ENCODE measurements at regions not wholly inside any gene's neighbourhood (a gene's known extent, or its start where the extent isn't known, plus 50 kb on each side); places are given as distances from the start of the nearest gene placed in this dataset.
"Not testable (repeated sequence)": the region's sequence is repeated elsewhere in the genome, so short reads cannot be mapped to it uniquely, and the experiment has no call there.

GRCh38 chr20:40893610-40894236 is 134.9 kb upstream of the TOP1 start:
- H3K4me3 ChIP-seq (ENCODE audit: low read length) = no peak overlapping the region
- no peak for TF ChIP-seq ZNF274 (IDR thresholded peaks at IDR 0.05; ENCODE audit: low read depth, low read length)

- no peak for TF ChIP-seq ZNF274 (IDR thresholded peaks at IDR 0.05; ENCODE audit: low read depth, low read length)
- no peak overlapping the region for H3K4me3 ChIP-seq (ENCODE audit: low read length)
These were observed 134.4 kb upstream of the TOP1 start for GRCh38 chr20:40894237-40894630.

GRCh38 chr20:40895182-40895581 is 133.4 kb upstream of the TOP1 start:
- no peak overlapping the region for H3K4me3 ChIP-seq (ENCODE audit: low read length)
- no peak for TF ChIP-seq ZNF274 (IDR thresholded peaks at IDR 0.05; ENCODE audit: low read depth, low read length)

GRCh38 chr20:40896814-40897700 is 131.6 kb upstream of the TOP1 start:
- no peak overlapping the region for H3K4me3 ChIP-seq (ENCODE audit: low read length)
- TF ChIP-seq ZNF274 (IDR thresholded peaks at IDR 0.05; ENCODE audit: low read depth, low read length) = no peak

- no peak for TF ChIP-seq ZNF274 (IDR thresholded peaks at IDR 0.05; ENCODE audit: low read depth, low read length)
These were observed 129.3 kb upstream of the TOP1 start for GRCh38 chr20:40899344-40899743.

GRCh38 chr20:40900666-40901215 is 127.9 kb upstream of the TOP1 start:
- no peak overlapping the region for H3K4me3 ChIP-seq (ENCODE audit: low read length)
- TF ChIP-seq ZNF274 (IDR thresholded peaks at IDR 0.05; ENCODE audit: low read depth, low read length) = no peak

More at GRCh38 chr20:40899344-40899743, 129.3 kb upstream of the TOP1 start:
- H3K4me3 ChIP-seq (ENCODE audit: low read length) = no peak overlapping the region

- no peak for TF ChIP-seq ZNF274 (IDR thresholded peaks at IDR 0.05; ENCODE audit: low read depth, low read length)
- H3K4me3 ChIP-seq (ENCODE audit: low read length) = no peak overlapping the region
These were observed 126.0 kb upstream of the TOP1 start for GRCh38 chr20:40902661-40903060.

GRCh38 chr20:40908309-40908708 is 120.3 kb upstream of the TOP1 start:
- no peak for TF ChIP-seq ZNF274 (IDR thresholded peaks at IDR 0.05; ENCODE audit: low read depth, low read length)

GRCh38 chr20:40909489-40909888 is 119.1 kb upstream of the TOP1 start:
- H3K4me3 ChIP-seq (ENCODE audit: low read length) = not testable (repeated sequence)

More at GRCh38 chr20:40908309-40908708, 120.3 kb upstream of the TOP1 start:
- H3K4me3 ChIP-seq (ENCODE audit: low read length) = no peak overlapping the region

GRCh38 chr20:40910436-40910835 is 118.2 kb upstream of the TOP1 start:
- not testable (repeated sequence) for H3K4me3 ChIP-seq (ENCODE audit: low read length)

GRCh38 chr20:40911152-40911551 is 117.5 kb upstream of the TOP1 start:
- not testable (repeated sequence) for H3K4me3 ChIP-seq (ENCODE audit: low read length)

GRCh38 chr20:40913224-40914185 is 115.1 kb upstream of the TOP1 start:
- no peak overlapping the region for H3K4me3 ChIP-seq (ENCODE audit: low read length)
- no peak for TF ChIP-seq ZNF274 (IDR thresholded peaks at IDR 0.05; ENCODE audit: low read depth, low read length)

- H3K4me3 ChIP-seq (ENCODE audit: low read length) = no peak overlapping the region
- no peak for TF ChIP-seq ZNF274 (IDR thresholded peaks at IDR 0.05; ENCODE audit: low read depth, low read length)
These were observed 112.9 kb upstream of the TOP1 start for GRCh38 chr20:40915756-40916155.

- no peak overlapping the region for H3K4me3 ChIP-seq (ENCODE audit: low read length)
- TF ChIP-seq ZNF274 (IDR thresholded peaks at IDR 0.05; ENCODE audit: low read depth, low read length) = no peak
These were observed 112.3 kb upstream of the TOP1 start for GRCh38 chr20:40916276-40916675.

Measured in GM08714 (cell line).